ENCODE measurements at regions not wholly inside any gene's neighbourhood (a gene's known extent, or its start where the extent isn't known, plus 50 kb on each side); places are given as distances from the start of the nearest gene placed in this dataset. TPM values are rescaled to one million over a fixed set of nuclear protein-coding genes. Genes with fewer than 3 reads are reported as not detected.
"Not testable (repeated sequence)": the region's sequence is repeated elsewhere in the genome, so short reads cannot be mapped to it uniquely, and the experiment has no call there.

GRCh38 chr10:38451306-38451967, 357.3 kb downstream of the ZNF37A start:
- not testable (repeated sequence) for H3K18ac ChIP-seq (ENCODE audit: low read depth in 1 of 2, low read length in 2 of 2); H4K91ac ChIP-seq (ENCODE audit: low read length); H3K36me3 ChIP-seq (ENCODE audit: control insufficient read depth in 1 of 2, insufficient read depth in 2 of 2, low read depth in 1 of 2, low read length in 2 of 2); H3K4me1 ChIP-seq (ENCODE audit: control insufficient read depth, insufficient read depth, low read depth, low read length); H3K4ac ChIP-seq (ENCODE audit: low read depth in 1 of 2, low read length in 2 of 2); H2BK5ac ChIP-seq (ENCODE audit: low read depth, low read length, poor library complexity, severe bottlenecking); H3K9ac ChIP-seq (ENCODE audit: low read length); H3K23ac ChIP-seq (ENCODE audit: low read length in 2 of 2); H2BK120ac ChIP-seq (ENCODE audit: low read depth, low read length); H3K4me2 ChIP-seq (ENCODE audit: low read length, poor library complexity, severe bottlenecking); H3K14ac ChIP-seq (ENCODE audit: low read length in 2 of 2); H2AFZ ChIP-seq (ENCODE audit: low read depth, low read length); H3K79me1 ChIP-seq (replicated peaks; ENCODE audit: low read length, poor library complexity, severe bottlenecking); H2BK12ac ChIP-seq (ENCODE audit: low read length in 2 of 2); H3K27me3 ChIP-seq (ENCODE audit: control insufficient read depth in 1 of 2, insufficient read depth in 1 of 2, low read length in 2 of 2); H2BK15ac ChIP-seq (ENCODE audit: low read depth, poor library complexity, severe bottlenecking); H3K27ac ChIP-seq (ENCODE audit: low read length, poor library complexity, severe bottlenecking); H3K4me3 ChIP-seq (ENCODE audit: insufficient read depth in 1 of 2, low read depth in 1 of 2, low read length in 2 of 2); H3K9me3 ChIP-seq (ENCODE audit: control insufficient read depth, low read length); H4K8ac ChIP-seq (ENCODE audit: low read length); H2AK5ac ChIP-seq (ENCODE audit: low read length, severe bottlenecking); DNase-seq
- 85% methylated on average over 23 of the region's 28 CpGs for WGBS

Small RNA genes lying in the stretch of these regions (small RNA-seq; reads per million reads assigned to genes)
- not detected for gene AL117339.3 (ENCODE audit: low read depth)
- not detected for gene RNU6-1118P (ENCODE audit: low read depth)

Data from mesenchymal stem cell (in vitro differentiated cells and primary cell).